PC-9 (cell line): ENCODE measurements at regions not wholly inside any gene's neighbourhood (a gene's known extent, or its start where the extent isn't known, plus 50 kb on each side); places are given as distances from the start of the nearest gene placed in this dataset.

Experiments used
- BruUV-seq: library from RNA; stranded (reverse); fragments of 400-500 nt; replicated peaks from 2 replicates; lab custom pipeline; 2021; lab: Mats Ljungman, UMichigan
- CTCF ChIA-PET: fragments of 300-600 bp; sonication (Branson Sonifier 250); formaldehyde crosslinking; loops from one replicate; lab custom pipeline; 2022; ENCODE audit warnings: antibody characterized with exemption; lab: Charles Lee
- POLR2A ChIA-PET: fragments of 300-600 bp; sonication (Branson Sonifier 250); formaldehyde crosslinking; loops from one replicate; lab custom pipeline; 2022; ENCODE audit warnings: antibody characterized with exemption; ENCODE audit not compliant: unreplicated experiment; lab: Charles Lee
- DNase-seq, 2 experiments: peaks; one replicate each; pipeline versions ENCODE4 v3.0.0 to v3.0.0-alpha.2; 2015 to 2022; ENCODE audit warnings: mixed read lengths in 1 of 2
- H2AFZ ChIP-seq: fragments of 200-600 bp; sonication (generic); 2 replicates; pipeline ENCODE4 v1.8.1; 2017; ENCODE audit warnings: antibody characterized with exemption
- H3F3A ChIP-seq: fragments of 200-600 bp; sonication (generic); 2 replicates; pipeline ENCODE4 v1.8.1; 2017; ENCODE audit warnings: antibody characterized with exemption, mild to moderate bottlenecking, low read depth; ENCODE audit not compliant: insufficient read depth
- H3K27ac ChIP-seq: fragments of 200-600 bp; sonication (generic); 2 replicates; pipeline ENCODE4 v1.6.1; 2016; ENCODE audit warnings: mixed run types
- H3K27me3 ChIP-seq: fragments of 200-600 bp; sonication (generic); 2 replicates; pipeline ENCODE4 v1.6.1; 2016; ENCODE audit warnings: low read depth, mixed run types; ENCODE audit not compliant: insufficient read depth
- H3K36me3 ChIP-seq: fragments of 200-600 bp; sonication (generic); 2 replicates; pipeline ENCODE4 v1.6.1; 2016; ENCODE audit warnings: low read depth, mixed run types
- H3K4me1 ChIP-seq: fragments of 200-600 bp; sonication (generic); replicated peaks from 2 replicates; pipeline ENCODE4 v1.6.1; 2016; ENCODE audit warnings: mixed run types; ENCODE audit not compliant: insufficient read depth
- H3K4me2 ChIP-seq: fragments of 200-600 bp; sonication (generic); 2 replicates; pipeline ENCODE4 v1.6.1; 2017; ENCODE audit warnings: mixed run types
- H3K4me3 ChIP-seq: fragments of 200-600 bp; sonication (generic); 2 replicates; pipeline ENCODE4 v1.6.1; 2016; ENCODE audit warnings: mixed run types
- H3K79me2 ChIP-seq: fragments of 200-600 bp; sonication (generic); 2 replicates; pipeline ENCODE4 v1.6.1; 2017; ENCODE audit warnings: low read depth, mixed run types
- H3K9me2 ChIP-seq: fragments of 200-600 bp; sonication (generic); 2 replicates; pipeline ENCODE4 v1.8.1; 2017; ENCODE audit warnings: mild to moderate bottlenecking; ENCODE audit not compliant: insufficient read depth
- H3K9me3 ChIP-seq: fragments of 200-600 bp; sonication (generic); 2 replicates; pipeline ENCODE4 v1.8.1; 2016; ENCODE audit warnings: low read depth; ENCODE audit not compliant: insufficient read depth
- H4K20me1 ChIP-seq: fragments of 200-600 bp; sonication (generic); 2 replicates; pipeline ENCODE4 v1.8.1; 2017; ENCODE audit not compliant: insufficient read depth
- EZH2 ChIP-seq: fragments of 200-600 bp; sonication (generic); IDR thresholded peaks from 2 replicates; pipeline ENCODE4 v1.8.0; 2017; ENCODE audit warnings: antibody characterized with exemption, low read depth
- intact Hi-C: fragments of 100-400 bp; cut with micrococcal nuclease; formaldehyde crosslinking; loops from one replicate; pipeline ENCODE4 v1.10.0; 2022; ENCODE audit not compliant: unreplicated experiment
- TF ChIP-seq, protein P1 (sequence below): fragments of 200-600 bp; sonication (generic); conservative IDR thresholded peaks from 2 replicates; pipeline ENCODE4 v1.6.1; 2017; ENCODE audit warnings: mixed run types, antibody characterized with exemption, mild to moderate bottlenecking, moderate library complexity

DNA sequence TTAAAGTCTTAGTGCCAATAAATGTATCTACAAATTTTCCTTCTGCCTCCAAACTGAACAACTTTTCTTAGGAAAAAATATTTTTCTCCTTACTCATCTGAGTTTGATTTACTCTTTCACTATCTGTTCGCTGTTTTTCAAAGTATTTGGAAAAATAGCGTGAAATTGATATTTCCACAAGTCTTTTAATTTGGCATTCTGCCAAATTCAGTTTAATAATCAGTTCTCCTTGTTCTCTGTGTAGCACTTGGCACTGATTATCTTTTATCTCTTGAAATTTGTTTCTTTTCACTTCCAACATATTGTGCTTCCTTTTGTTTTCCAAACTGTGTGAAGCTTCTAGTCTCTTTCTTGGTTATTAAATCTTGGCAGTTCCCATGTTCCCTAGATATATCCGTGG, 559.8 kb downstream of the RPL10L start:
- Histone ChIP-seq H3K4me3 (no peak overlapping the region), H3K4me2 (no peak overlapping the region), H3F3A (no peaks in the 10 kb centered on the region), H3K9me2 (no peaks in the 10 kb centered on the region), H2AFZ (no peak overlapping the region), H4K20me1 (no peaks in the 10 kb centered on the region), H3K36me3 (no peaks in the 10 kb centered on the region), H3K27me3 (no peaks in the 10 kb centered on the region), H3K9me3 (no peaks in the 10 kb centered on the region), H3K4me1 (no peaks in the 10 kb centered on the region), H3K79me2 (no peaks in the 10 kb centered on the region), H3K27ac (no peak overlapping the region)
- CTCF ChIA-PET = interaction anchor here (0.6 kb wide), 1 partner anchor 216 kb away, joined by 3 read pairs; no protein-coding TSS in a partner anchor
- TF ChIP-seq, protein P1, sequence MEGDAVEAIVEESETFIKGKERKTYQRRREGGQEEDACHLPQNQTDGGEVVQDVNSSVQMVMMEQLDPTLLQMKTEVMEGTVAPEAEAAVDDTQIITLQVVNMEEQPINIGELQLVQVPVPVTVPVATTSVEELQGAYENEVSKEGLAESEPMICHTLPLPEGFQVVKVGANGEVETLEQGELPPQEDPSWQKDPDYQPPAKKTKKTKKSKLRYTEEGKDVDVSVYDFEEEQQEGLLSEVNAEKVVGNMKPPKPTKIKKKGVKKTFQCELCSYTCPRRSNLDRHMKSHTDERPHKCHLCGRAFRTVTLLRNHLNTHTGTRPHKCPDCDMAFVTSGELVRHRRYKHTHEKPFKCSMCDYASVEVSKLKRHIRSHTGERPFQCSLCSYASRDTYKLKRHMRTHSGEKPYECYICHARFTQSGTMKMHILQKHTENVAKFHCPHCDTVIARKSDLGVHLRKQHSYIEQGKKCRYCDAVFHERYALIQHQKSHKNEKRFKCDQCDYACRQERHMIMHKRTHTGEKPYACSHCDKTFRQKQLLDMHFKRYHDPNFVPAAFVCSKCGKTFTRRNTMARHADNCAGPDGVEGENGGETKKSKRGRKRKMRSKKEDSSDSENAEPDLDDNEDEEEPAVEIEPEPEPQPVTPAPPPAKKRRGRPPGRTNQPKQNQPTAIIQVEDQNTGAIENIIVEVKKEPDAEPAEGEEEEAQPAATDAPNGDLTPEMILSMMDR = no peak
- no peak for TF ChIP-seq EZH2
- no TSS peak for BruUV-seq
- intact Hi-C loops = no loop called here
- POLR2A ChIA-PET = no interaction called here
- DNase-seq = no peak

DNA sequence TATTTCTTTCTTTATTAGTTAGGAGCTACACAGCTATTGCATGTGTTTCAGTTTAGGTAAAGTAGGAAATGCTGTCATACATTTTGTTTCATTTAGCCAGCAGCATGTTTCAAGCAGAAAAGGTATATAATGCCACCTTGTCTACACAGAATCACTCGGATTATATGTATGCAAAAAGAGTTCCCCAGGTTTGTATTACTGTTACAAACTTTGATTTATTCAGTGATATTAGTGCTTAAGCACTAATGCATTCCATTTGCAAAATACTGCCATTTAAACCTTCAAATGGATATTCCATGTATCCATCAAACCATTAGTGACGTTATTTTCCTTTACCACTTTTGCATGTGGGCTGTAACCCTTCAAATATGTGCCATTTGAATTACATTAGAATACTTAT, 564.0 kb downstream of the RPL10L start:
- DNase-seq = no peak
- intact Hi-C loops = no loop called here
- no peak overlapping the region for H2AFZ ChIP-seq
- no TSS peak for BruUV-seq
- no peaks in the 10 kb centered on the region for H3K9me3 ChIP-seq
- POLR2A ChIA-PET = no interaction called here
- H4K20me1 ChIP-seq = no peaks in the 10 kb centered on the region
- no peaks in the 10 kb centered on the region for H3K4me1 ChIP-seq
- H3K4me3 ChIP-seq = no peak overlapping the region
- H3K4me2 ChIP-seq = no peak overlapping the region
- TF ChIP-seq, protein P1 = no peak
- TF ChIP-seq EZH2 = no peak
- H3K9me2 ChIP-seq = no peaks in the 10 kb centered on the region
- H3K36me3 ChIP-seq = no peaks in the 10 kb centered on the region
- no peaks in the 10 kb centered on the region for H3F3A ChIP-seq
- CTCF ChIA-PET = no interaction called here
- H3K27ac ChIP-seq = no peak overlapping the region
- no peaks in the 10 kb centered on the region for H3K79me2 ChIP-seq
- H3K27me3 ChIP-seq = no peaks in the 10 kb centered on the region

DNA sequence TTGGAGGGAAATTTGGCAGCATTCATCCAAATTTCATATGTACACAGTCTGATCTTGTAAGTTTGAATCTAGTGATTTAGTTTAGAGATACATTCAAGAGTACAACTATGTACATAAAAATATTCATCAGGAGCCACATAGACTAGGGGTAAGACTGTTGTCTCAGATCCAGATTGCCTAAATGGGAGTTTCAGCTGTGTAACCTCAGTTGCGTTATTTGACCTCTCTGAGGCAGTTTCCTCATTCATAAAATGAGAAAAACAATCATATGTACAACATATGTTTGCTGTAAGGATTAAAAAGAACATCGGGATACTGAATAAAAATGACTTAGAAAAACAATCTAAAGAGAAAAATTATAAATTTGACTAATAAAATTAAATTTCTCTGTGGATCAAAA, 577.5 kb downstream of the RPL10L start:
- Histone ChIP-seq H3K9me2 (no peaks in the 10 kb centered on the region), H3K9me3 (no peaks in the 10 kb centered on the region), H3K36me3 (no peaks in the 10 kb centered on the region), H3K27ac (no peak overlapping the region), H4K20me1 (no peaks in the 10 kb centered on the region), H3K79me2 (no peaks in the 10 kb centered on the region), H3K4me3 (no peak overlapping the region), H3K4me1 (no peaks in the 10 kb centered on the region), H3F3A (no peaks in the 10 kb centered on the region), H3K27me3 (no peaks in the 10 kb centered on the region), H3K4me2 (no peak overlapping the region), H2AFZ (no peak overlapping the region)
- no peak for TF ChIP-seq EZH2
- TF ChIP-seq, protein P1 = no peak
- ChIA-PET POLR2A (no interaction called here), CTCF (no interaction called here)
- DNase-seq = no peak
- intact Hi-C loops = no loop called here
- BruUV-seq = no TSS peak
